ENCODE measurements at regions not wholly inside any gene's neighbourhood (a gene's known extent, or its start where the extent isn't known, plus 50 kb on each side); places are given as distances from the start of the nearest gene placed in this dataset.

GRCh38 chr12:45166056-45166455 is 49.8 kb upstream of the ANO6 start:
- DNase-seq (ENCODE audit: low read depth): no peak
- no peak for TF ChIP-seq CTCF (conservative IDR thresholded peaks at IDR 0.05; ENCODE audit: low read depth, low read length)
- H3K4me3 ChIP-seq (ENCODE audit: low read length): no peak overlapping the region

Data from retinal pigment epithelial cell (primary cell).